ENCODE measurements at regions not wholly inside any gene's neighbourhood (a gene's known extent, or its start where the extent isn't known, plus 50 kb on each side); places are given as distances from the start of the nearest gene placed in this dataset.

- H4K5ac ChIP-seq (ENCODE audit: insufficient read length, low read depth, low read length) = no peak overlapping the region
- no peaks in the 10 kb centered on the region for H3K79me2 ChIP-seq (ENCODE audit: control insufficient read depth in 1 of 2, insufficient read depth in 2 of 2, low read length in 2 of 2)
- H3K4me3 ChIP-seq (ENCODE audit: extremely low read depth in 1 of 4, insufficient read depth in 2 of 4, low read depth in 3 of 4, low read length in 4 of 4) = no peak overlapping the region
- H3K4ac ChIP-seq (replicated peaks; ENCODE audit: insufficient read length, low read depth, low read length) = no peak overlapping the region
- H3K9me3 ChIP-seq (ENCODE audit: insufficient read depth in 2 of 2, low read depth in 1 of 2, low read length in 1 of 2) = no peaks in the 10 kb centered on the region
- no peak overlapping the region for H3K23ac ChIP-seq (ENCODE audit: insufficient read length)
- H2AK5ac ChIP-seq (ENCODE audit: low read depth, low read length) = no peak overlapping the region
- no peak overlapping the region for H2BK5ac ChIP-seq (ENCODE audit: low read depth, low read length)
- H3K18ac ChIP-seq (ENCODE audit: extremely low read depth, low read length) = no peak overlapping the region
- no peaks in the 10 kb centered on the region for H4K20me1 ChIP-seq (replicated peaks in 1 of 2; ENCODE audit: control insufficient read depth in 1 of 2, insufficient read depth in 2 of 2, low read length in 2 of 2)
- no peak overlapping the region for H3K4me2 ChIP-seq (ENCODE audit: insufficient read depth in 1 of 2, low read depth in 2 of 2, low read length in 2 of 2)
- ChIA-PET POLR2A (ENCODE audit: partially characterized antibody) (no interaction called here), CTCF (ENCODE audit: partially characterized antibody) (no interaction called here)
- H4K8ac ChIP-seq (ENCODE audit: extremely low read depth, insufficient read depth, low read length) = no peak overlapping the region
- DNase-seq (ENCODE audit: low read depth in 1 of 2, low spot score in 2 of 2) (no peak), FAIRE-seq (no peak)
- no peaks in the 10 kb centered on the region for H3K4me1 ChIP-seq (replicated peaks in 1 of 4; ENCODE audit: control insufficient read depth in 3 of 4, insufficient read depth in 4 of 4, low read length in 3 of 4)
- H3K79me1 ChIP-seq (ENCODE audit: low read depth, low read length) = no peaks in the 10 kb centered on the region
- H3K14ac ChIP-seq (ENCODE audit: insufficient read length) = no peak overlapping the region
- no peak overlapping the region for H3K56ac ChIP-seq (replicated peaks; ENCODE audit: insufficient read length, low read depth, low read length)
- H3K27ac ChIP-seq (ENCODE audit: low read depth, low read length) = no peak overlapping the region
- WGBS, 2 experiments (ENCODE audit: extremely low coverage in 1 of 2, insufficient coverage in 1 of 2, insufficient read length in 1 of 2, insufficient replicate concordance in 2 of 2, low coverage in 1 of 2, low lambda C conversion rate in 2 of 2, missing lambda C conversion rate in 1 of 2) = 94% methylated on average over 1 of the region's 1 CpG; no CpG with 5 or more reads in 1 of the 2 experiments
- H4K91ac ChIP-seq (replicated peaks; ENCODE audit: insufficient read length, low read length) = no peak overlapping the region
- no peak overlapping the region for H3K9ac ChIP-seq (replicated peaks in 1 of 4; ENCODE audit: extremely low read depth in 1 of 4, low read depth in 3 of 4, low read length in 3 of 4)
- no peak overlapping the region for H2BK20ac ChIP-seq (ENCODE audit: low read length)
- H2BK120ac ChIP-seq (replicated peaks; ENCODE audit: low read depth, low read length) = no peak overlapping the region
- no peak overlapping the region for H2BK15ac ChIP-seq (ENCODE audit: low read length)
- no peaks in the 10 kb centered on the region for H3K27me3 ChIP-seq (replicated peaks in 1 of 4; ENCODE audit: control insufficient read depth in 3 of 4, extremely low read depth in 1 of 4, insufficient read depth in 3 of 4, low read length in 3 of 4)
- no peak overlapping the region for H2BK12ac ChIP-seq (ENCODE audit: low read depth, low read length)
- no peak overlapping the region for H2AFZ ChIP-seq (ENCODE audit: low read length)
- no peaks in the 10 kb centered on the region for H3K23me2 ChIP-seq (ENCODE audit: low read depth, low read length)
- TF ChIP-seq CBX8 (IDR thresholded peaks at IDR 0.05; ENCODE audit: borderline replicate concordance, low read depth, low read length) (no peak), SIX5 (IDR thresholded peaks at IDR 0.05; ENCODE audit: low read depth, low read length) (no peak), RXRA (IDR thresholded peaks at IDR 0.05; ENCODE audit: insufficient read depth, low read depth, low read length) (no peak), RBBP5 (IDR thresholded peaks at IDR 0.05; ENCODE audit: borderline replicate concordance, low read depth, low read length) (no peak), RAD21 (IDR thresholded peaks at IDR 0.05 in 1 of 2, conservative IDR thresholded peaks at IDR 0.05 in 1 of 2; ENCODE audit: low read depth in 2 of 2, low read length in 2 of 2) (no peak), BACH1 (IDR thresholded peaks at IDR 0.05; ENCODE audit: low read length) (no peak)
- H3K36me3 ChIP-seq (ENCODE audit: control insufficient read depth in 2 of 4, insufficient read depth in 4 of 4, low read length in 3 of 4) = no peaks in the 10 kb centered on the region
These were observed 1734.3 kb downstream of the PCDH7 start for GRCh38 chr4:32454482-32454881.
